ENCODE measurements at regions not wholly inside any gene's neighbourhood (a gene's known extent, or its start where the extent isn't known, plus 50 kb on each side); places are given as distances from the start of the nearest gene placed in this dataset.

GRCh38 chr13:90591927-90592268, 755.6 kb upstream of the MIR17HG start:
- TF ChIP-seq POLR2A (IDR thresholded peaks at IDR 0.05) (no peak), CTCF (IDR thresholded peaks at IDR 0.05) (no peak)

Measured in ovary (tissue), 3 donors.